Right lung (tissue), 2 donors: ENCODE measurements at regions not wholly inside any gene's neighbourhood (a gene's known extent, or its start where the extent isn't known, plus 50 kb on each side); places are given as distances from the start of the nearest gene placed in this dataset.
"Not testable (repeated sequence)": the region's sequence is repeated elsewhere in the genome, so short reads cannot be mapped to it uniquely, and the experiment has no call there.

Experiments used
- DNase-seq, 2 donors: peaks; one replicate each; pipeline ENCODE4 v3.0.0-alpha.2; 2013

DNA sequence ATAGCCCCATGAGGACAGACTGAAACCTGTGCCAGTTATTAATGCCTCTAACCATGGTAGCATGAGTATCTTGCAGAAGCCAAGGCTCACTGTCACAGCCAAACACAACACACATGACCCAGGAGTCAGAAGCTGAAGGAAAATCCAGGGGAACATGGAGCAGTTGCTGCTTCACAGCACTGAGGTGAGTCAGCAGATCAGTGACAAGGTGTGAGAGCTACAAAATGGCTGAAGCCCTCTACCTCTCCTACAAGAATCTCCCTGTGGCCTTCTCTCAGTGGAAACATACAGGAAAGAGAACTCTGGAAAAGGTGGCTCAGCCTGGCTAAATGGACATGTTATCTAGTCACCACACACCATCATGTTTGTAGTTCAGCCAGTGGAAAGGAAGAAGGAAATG, 93.5 kb downstream of the NAB1 start:
- DNase-seq, result no peak

DNA sequence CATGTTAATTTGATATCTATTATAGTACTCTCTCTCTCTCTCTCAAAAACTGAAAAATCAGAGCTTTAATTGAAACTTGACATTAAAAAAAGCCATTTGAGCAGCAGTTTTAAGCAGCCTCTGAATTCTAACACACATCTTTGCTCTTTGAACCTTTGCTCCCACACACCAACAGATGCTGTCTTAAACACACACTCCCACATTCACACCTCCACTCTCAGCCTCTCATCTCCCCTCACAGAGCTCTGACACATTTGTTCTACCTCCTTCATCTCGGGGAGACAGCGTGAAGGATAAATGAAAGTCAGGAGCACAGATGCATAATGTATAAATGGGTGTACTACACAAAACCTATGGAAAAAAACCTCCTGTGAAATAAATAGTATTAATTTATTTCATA, 95.2 kb downstream of the NAB1 start:
- DNase-seq, result no peak

GRCh38 chr2:190746971-190747761, 98.3 kb downstream of the NAB1 start:
- no peak for DNase-seq

- no peak for DNase-seq
Measured at GRCh38 chr2:190748966-190749365, 100.1 kb downstream of the NAB1 start.

DNA sequence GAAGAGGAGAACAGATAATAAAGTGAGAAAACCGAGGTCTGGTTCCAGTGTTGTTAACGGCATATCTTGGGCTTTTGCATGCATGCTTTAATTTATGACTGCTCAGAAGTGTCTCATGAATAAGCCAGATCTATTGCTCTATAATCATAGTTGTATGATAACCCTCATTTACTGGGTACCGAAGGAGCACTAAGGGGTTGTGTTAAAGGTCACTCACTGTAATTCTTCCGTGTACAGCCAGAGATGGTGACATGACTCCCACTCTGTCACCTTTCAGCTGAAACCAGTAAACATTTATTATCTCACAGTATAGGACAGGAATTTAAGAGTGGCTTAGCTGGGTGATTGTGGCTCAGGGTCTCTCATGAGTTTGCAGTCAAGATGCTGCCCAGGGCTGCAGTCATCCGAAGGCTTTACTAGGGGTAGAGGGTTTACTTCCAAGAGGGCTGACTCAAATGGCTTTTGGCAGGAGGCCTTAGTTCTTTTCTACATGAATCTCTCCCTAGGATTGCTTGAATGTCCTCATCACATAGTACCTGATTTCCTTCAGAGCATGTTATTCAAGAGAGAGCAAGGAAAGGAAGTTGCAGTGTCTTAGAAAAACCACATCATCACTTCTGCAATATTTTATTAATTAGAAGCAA, 107.0 kb downstream of the NAB1 start:
- no peak for DNase-seq

DNA sequence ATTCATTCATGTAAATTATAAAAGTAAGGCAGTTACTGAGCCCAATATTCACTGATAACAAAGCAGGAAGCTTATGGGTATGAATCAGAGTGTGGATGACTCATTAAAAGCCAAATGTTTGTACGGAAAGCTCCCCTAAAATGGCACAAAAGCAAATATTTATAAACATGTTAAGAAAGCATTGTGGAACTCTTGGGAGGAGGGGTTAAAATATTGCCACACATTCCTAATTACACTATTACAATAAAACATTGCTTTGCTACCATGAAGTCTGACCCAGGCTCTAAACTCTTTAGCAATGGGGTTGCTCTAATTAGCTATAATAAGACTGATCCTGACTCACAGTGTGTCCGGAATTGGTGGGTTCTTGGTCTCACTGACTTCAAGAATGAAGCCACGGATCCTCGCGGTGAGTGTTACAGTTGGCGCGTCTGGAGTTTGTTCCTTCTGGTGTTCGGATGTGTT, 110.9 kb downstream of the NAB1 start:
- peak in 1 of 2 donors; percentile 1 for DNase-seq

DNA sequence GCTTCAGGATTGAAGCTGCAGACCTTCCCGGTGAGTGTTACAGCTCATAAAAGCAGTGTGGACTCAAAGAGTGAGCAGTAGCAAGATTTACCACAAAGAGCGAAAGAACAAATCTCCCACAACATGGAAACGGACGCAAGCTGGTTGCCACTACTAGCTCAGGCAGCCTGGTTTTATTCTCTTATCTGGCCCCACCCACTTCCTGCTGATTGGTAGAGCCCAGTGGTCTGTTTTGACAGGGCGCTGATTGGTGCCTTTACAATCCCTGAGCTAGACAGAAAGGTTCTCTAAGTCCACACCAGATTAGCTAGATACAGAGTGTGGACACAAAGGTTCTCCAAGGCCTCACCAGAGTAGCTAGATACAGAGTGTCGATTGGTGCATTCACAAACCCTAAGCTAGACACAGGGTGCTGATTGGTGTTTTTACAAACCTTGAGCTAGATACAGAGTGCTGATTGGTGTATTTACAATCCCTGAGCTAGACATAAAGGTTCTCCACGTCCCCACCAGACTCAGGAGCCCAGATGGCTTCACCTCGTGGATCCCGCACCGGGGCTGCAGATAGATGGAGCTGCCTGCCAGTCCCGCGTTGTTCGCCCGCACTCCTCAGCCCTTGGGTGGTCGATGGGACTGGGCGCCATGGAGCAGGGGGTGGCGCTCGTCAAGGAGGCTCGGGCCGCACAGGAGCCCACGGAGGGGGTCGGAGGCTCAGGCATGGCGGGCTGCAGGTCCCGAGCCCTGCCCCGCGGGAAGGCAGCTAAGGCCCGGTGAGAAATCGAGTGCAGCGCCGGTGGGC, 111.7 kb downstream of the NAB1 start:
- DNase-seq, result not testable (repeated sequence)

GRCh38 chr2:190761216-190761615, 112.3 kb downstream of the NAB1 start:
- DNase-seq, result not testable (repeated sequence)

DNA sequence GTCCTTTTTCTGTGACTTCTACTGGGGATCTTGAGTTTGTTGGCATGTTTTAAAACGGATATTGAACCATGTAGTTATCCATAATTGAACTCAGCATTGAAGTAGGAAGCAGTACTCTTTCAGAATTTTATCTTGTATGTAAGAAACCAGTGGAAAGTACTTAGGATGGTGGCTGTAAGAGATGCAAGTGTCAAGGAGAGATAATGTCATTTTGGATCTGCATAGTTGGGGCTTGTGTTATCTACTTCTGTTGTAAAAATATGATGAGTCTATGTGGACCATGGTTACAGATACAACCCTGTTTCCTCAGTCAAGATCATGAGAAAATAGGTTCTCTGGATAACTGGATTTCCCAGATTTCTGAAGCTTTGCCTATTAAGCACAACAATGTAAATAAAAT, 113.7 kb downstream of the NAB1 start:
- DNase-seq, result no peak

DNA sequence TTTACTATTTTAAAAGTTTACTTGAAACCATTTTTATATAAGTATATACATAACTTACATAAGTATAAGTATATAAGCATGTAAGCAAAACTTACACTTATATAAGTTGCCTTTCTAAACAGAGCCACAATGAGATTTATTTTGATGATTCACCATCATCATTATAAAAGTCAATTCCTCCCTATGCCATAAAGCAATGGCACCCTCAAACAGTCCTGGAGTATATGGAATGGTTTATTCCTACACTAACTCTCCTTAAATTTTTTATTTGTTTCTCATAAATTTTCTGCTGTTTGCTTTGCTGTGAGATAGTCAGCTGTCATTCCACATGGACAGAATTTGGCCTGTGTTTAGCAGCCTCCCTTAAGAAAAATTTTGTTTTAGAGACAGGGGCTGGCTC, 114.2 kb downstream of the NAB1 start:
- no peak for DNase-seq

DNA sequence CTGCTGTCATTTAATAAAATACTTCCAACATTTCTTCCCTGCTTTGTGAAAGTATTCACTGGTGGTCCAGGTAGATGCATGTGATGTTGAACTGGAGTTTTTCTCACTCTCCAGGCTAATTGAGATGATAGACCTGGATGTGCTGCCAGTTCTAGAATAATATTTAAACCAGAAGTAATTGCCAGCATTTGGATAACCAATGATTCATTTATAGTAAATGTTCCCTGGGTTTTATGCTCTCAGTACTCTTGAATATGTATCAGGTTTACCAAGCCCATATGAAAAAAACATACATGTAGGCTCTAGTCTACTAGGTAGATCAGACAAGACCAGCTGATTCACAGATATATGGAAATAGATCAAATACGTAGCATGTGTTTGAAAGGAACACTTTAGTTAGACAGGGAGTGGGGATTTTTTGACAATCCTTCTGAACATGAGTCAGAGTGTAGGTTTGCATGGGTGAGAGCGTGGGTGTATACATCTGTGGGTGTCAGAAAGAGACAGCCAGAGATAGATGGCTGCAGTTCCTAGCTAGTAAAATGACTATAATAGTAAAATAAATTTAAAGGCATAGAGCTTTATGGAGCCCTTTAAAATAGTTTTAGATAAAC, 115.1 kb downstream of the NAB1 start:
- DNase-seq, result no peak

DNA sequence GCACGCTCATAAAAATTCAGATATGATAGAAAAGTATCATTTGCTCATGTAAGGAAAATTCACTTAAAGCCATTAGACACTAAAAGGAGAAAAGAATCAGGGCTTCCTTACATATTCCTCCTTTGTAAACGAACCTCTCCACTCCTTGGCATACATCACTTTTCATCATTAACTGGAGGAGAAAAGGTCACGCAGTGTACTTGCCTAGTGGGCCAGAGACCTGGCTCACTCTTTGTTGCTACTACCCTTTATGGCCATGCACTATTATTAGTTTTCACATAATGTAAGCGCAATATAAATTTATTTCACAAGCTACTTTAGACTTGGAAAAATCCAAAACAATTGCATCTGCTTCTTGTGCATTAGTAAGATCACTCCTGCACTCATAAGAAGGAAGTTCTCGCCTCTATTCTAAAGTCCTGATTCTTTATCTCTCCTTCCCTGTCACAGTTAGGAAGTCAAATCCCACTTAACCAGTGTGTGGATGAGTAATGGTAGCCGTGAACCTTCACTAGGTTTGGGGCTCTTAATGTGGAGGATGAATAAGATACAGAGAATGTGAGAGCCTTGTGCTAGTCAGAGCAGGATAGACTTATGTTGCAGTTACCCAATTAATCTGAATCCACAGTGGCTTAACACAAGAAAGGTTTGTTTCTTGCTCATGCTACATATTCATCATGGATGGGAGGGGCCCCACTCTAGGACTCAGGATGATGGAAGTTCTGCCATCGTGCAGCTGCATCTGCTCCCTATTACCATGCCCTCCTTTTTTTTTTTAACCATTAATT, 115.0 kb upstream of the GLS start:
- no peak for DNase-seq

DNA sequence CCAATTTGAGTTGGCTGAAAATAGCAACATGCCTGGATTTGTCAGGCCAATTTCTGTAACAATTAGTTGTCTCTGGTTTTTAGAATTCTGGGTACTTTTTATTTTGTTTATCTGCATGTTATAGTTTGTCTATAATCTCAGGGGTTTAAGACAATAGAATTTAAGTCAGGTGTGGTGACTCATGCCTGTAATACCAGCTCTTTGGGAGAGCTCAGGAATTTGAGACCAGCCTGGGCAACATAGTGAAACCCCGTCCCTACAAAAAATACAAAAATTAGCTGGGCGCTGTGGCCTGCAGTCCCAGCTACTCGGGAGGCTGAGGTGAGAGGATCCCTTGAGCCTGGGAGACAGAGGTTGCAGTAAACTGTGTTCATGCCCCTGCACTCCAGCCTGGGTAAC, 114.4 kb upstream of the GLS start:
- no peak for DNase-seq

DNA sequence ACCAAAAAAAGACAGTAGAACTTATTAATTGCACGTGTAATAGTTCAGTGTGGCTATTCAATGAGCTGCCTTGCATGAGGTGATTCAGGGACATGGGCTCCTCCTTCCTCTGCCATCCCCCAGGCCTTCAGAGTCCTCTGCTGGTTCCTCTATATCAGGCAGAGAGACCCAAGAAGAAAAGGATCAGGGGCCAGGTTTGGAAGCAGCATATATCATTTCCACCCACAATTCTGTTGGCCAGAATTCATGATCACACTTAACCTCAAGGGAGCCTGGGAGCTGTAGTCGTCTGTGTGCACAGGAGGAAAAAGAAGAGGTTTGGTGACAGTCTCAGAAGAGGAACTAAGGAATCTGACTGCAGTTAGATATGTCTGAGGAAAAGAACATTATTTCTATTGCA, 114.0 kb upstream of the GLS start:
- DNase-seq, result no peak

DNA sequence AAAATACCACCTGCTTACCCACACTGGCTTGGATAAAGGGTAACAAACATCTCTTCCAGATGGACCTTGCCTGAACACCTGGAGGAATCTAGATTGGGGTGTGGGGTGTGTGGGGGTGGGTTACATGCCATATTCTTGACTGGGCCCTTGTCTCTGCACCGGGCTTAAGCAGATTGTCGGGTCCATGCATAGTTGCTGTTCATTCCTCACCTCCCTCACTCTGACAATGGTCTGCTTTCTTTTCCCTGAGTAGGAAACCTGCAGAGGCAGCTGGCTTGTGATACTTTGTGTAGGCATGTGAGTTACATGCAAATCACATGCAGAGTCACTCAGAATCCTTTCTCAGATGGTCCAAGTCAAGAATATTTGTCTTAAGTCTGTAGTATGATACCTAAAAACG, 112.8 kb upstream of the GLS start:
- no peak for DNase-seq

- no peak for DNase-seq
Measured at GRCh38 chr2:190769258-190769657, 111.4 kb upstream of the GLS start.

GRCh38 chr2:190771726-190772125, 108.9 kb upstream of the GLS start:
- DNase-seq, result no peak

GRCh38 chr2:190780594-190780993, 100.0 kb upstream of the GLS start:
- no peak for DNase-seq

DNA sequence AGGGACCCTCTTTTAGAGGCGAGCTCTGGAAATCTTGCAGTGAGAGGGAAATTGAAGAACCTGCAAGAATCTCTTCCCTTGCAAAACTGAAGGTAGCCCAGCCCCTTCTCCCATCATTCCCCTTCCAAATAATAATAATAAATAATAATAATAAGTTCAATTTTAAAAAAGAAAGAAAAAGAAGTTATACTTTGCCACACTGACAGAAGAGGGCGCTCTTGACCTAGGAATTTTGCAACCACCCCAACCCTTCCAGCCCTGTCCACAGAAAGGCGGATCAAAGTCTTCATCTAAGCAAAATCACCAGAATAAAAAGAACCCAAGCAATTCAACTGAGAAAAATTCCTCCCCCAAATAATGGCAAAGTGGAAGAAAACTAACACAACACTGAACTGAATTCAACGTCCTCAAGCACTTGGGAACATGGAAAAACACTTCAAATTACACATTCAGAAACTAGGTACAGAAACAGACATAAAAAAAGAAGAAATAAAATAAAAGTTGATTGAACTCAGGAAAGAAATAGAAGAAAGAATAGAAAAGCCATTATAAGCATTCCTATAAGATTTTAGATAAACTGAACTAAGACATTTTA, 98.9 kb upstream of the GLS start:
- no peak for DNase-seq

DNA sequence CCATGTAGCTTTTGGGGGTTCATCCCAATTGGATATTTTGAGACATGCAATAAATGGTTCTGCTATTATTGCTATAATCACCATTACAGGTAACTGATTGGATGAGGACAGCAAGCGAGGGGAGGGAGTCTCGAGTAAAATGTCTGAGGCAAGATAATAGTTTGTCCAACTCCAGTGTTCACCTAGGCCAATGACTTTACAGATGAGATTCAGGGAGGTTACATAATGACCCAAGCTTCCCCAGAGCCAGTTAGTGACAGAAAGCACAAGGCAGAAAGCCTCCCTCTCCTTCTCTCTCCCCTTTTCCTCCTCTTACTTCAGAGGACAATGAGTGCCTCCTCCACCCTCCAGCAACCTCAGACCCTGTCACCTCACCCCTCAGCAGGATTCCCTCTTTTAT, 98.4 kb upstream of the GLS start:
- no peak for DNase-seq
